Sciatic nerve (tissue), 2 donors: ENCODE measurements at regions not wholly inside any gene's neighbourhood (a gene's known extent, or its start where the extent isn't known, plus 50 kb on each side); places are given as distances from the start of the nearest gene placed in this dataset.
"Not testable (repeated sequence)": the region's sequence is repeated elsewhere in the genome, so short reads cannot be mapped to it uniquely, and the experiment has no call there.

Experiments used
- ATAC-seq: fragments of 200-7000 bp; cut with Tn5 transposase; one replicate; pipeline ENCODE4 v1.9.1; 2020; ENCODE audit warnings: mild to moderate bottlenecking, moderate library complexity
- DNase-seq: peaks from one replicate; pipeline ENCODE4 v3.0.0-alpha.2; 2020; ENCODE audit warnings: low spot score
- intact Hi-C: fragments of 100-400 bp; cut with DNase I; formaldehyde crosslinking; loops from one replicate; pipeline ENCODE4 v1.14.2; 2022
- donor health status: DM: no; HTN: no; CAD: no.
- donor health status: DM: no; HTN: no; CAD: no.

- intact Hi-C loops, result no loop called here
- ATAC-seq (no peak), DNase-seq (no peak)
These were observed 443.7 kb upstream of the PRR20A start for GRCh38 chr13:56697011-56697410.

GRCh38 chr13:56700324-56700723 is 440.4 kb upstream of the PRR20A start:
- ATAC-seq (no peak), DNase-seq (no peak)

GRCh38 chr13:56706485-56706884 is 434.2 kb upstream of the PRR20A start:
- intact Hi-C loops, result no loop called here
- DNase-seq (no peak), ATAC-seq (no peak)

More at GRCh38 chr13:56700324-56700723, 440.4 kb upstream of the PRR20A start:
- intact Hi-C loops, result no loop called here

GRCh38 chr13:56713656-56714055 is 427.1 kb upstream of the PRR20A start:
- ATAC-seq (no peak), DNase-seq (no peak)
- intact Hi-C loops, result no loop called here

GRCh38 chr13:56718791-56719190 is 421.9 kb upstream of the PRR20A start:
- ATAC-seq, result no peak
- intact Hi-C loops, result no loop called here
- DNase-seq, result no peak

- intact Hi-C loops, result no loop called here
- ATAC-seq (no peak), DNase-seq (no peak)
These were observed 419.9 kb upstream of the PRR20A start for GRCh38 chr13:56720841-56721240.

GRCh38 chr13:56735537-56735942 is 405.2 kb upstream of the PRR20A start:
- no peak for ATAC-seq
- no peak for DNase-seq
- intact Hi-C loops, result no loop called here

- no peak for DNase-seq
- intact Hi-C loops, result no loop called here
- ATAC-seq, result no peak
These were observed 403.8 kb upstream of the PRR20A start for GRCh38 chr13:56736966-56737365.

- DNase-seq (no peak), ATAC-seq (no peak)
- intact Hi-C loops, result no loop called here
These were observed 388.1 kb upstream of the PRR20A start for GRCh38 chr13:56752636-56753035.

GRCh38 chr13:56755181-56755935 is 385.4 kb upstream of the PRR20A start:
- ATAC-seq (peak; percentile 45), DNase-seq (no peak)
- intact Hi-C loops, result no loop called here

- intact Hi-C loops, ATAC-seq, DNase-seq: not testable (repeated sequence)
These were observed 377.4 kb upstream of the PRR20A start for GRCh38 chr13:56763333-56763732.

- no peak for DNase-seq
- no peak for ATAC-seq
- intact Hi-C loops, result no loop called here
These were observed 367.6 kb upstream of the PRR20A start for GRCh38 chr13:56773148-56773547.

- DNase-seq (no peak), ATAC-seq (no peak)
- intact Hi-C loops, result no loop called here
These were observed 351.2 kb upstream of the PRR20A start for GRCh38 chr13:56789527-56789926.

GRCh38 chr13:56837161-56837560 is 303.6 kb upstream of the PRR20A start:
- DNase-seq (no peak), ATAC-seq (no peak)
- intact Hi-C loops, result no loop called here

- DNase-seq (no peak), ATAC-seq (no peak)
- intact Hi-C loops, result no loop called here
These were observed 289.9 kb upstream of the PRR20A start for GRCh38 chr13:56850852-56851251.

- intact Hi-C loops, result no loop called here
- no peak for ATAC-seq
These were observed 279.2 kb upstream of the PRR20A start for GRCh38 chr13:56861476-56861875.

GRCh38 chr13:56864451-56864850 is 276.3 kb upstream of the PRR20A start:
- intact Hi-C loops, result no loop called here
- no peak for ATAC-seq
- DNase-seq, result no peak

More at GRCh38 chr13:56861476-56861875, 279.2 kb upstream of the PRR20A start:
- no peak for DNase-seq

GRCh38 chr13:56865416-56865815 is 275.3 kb upstream of the PRR20A start:
- intact Hi-C loops, result no loop called here
- ATAC-seq (no peak), DNase-seq (no peak)

GRCh38 chr13:56869671-56870070 is 271.0 kb upstream of the PRR20A start:
- intact Hi-C loops, result no loop called here
- DNase-seq (no peak), ATAC-seq (no peak)

GRCh38 chr13:56886398-56886797 is 254.3 kb upstream of the PRR20A start:
- DNase-seq (no peak), ATAC-seq (no peak)
- intact Hi-C loops, result no loop called here

- DNase-seq, result no peak
- intact Hi-C loops, result no loop called here
- ATAC-seq, result no peak
These were observed 252.3 kb upstream of the PRR20A start for GRCh38 chr13:56888455-56888854.
